Breast epithelium (tissue), 4 donors: ENCODE measurements at regions not wholly inside any gene's neighbourhood (a gene's known extent, or its start where the extent isn't known, plus 50 kb on each side); places are given as distances from the start of the nearest gene placed in this dataset.

Experiments
- DNase-seq, 2 donors: peaks; one replicate each; pipeline ENCODE4 v3.0.0-alpha.2; 2019; ENCODE audit warnings: low spot score in 2 of 2
- H3K27ac ChIP-seq, 2 donors: fragments of 200-600 bp; sonication (generic) in 1 of 2; one replicate each; pipeline ENCODE4 v1.5.1; 2016 to 2019; ENCODE audit warnings: mild to moderate bottlenecking in 1 of 2
- H3K27me3 ChIP-seq, 2 donors: fragments of 200-600 bp; sonication (generic) in 1 of 2; one replicate each; pipeline versions ENCODE4 v1.5.1 to v1.6.0; 2017 to 2019; ENCODE audit warnings: control low read depth in 1 of 2, mild to moderate bottlenecking in 1 of 2
- H3K36me3 ChIP-seq: fragments of 200-600 bp; one replicate; pipeline ENCODE4 v1.5.1; 2019
- H3K4me1 ChIP-seq, 2 donors: fragments of 200-600 bp; sonication (generic); one replicate each; pipeline ENCODE4 v1.5.1; 2016 to 2019; ENCODE audit warnings: control low read depth in 1 of 2
- H3K4me3 ChIP-seq, 3 donors: fragments of 200-600 bp; sonication (generic); 1 replicate in 2 of 3; 2 replicates in 1 of 3; pipeline ENCODE4 v1.5.1; 2016 to 2019; ENCODE audit warnings: mild to moderate bottlenecking in 3 of 3, moderate library complexity in 2 of 3
- H3K9me3 ChIP-seq, 2 donors: fragments of 200-600 bp; sonication (generic) in 1 of 2; one replicate each; pipeline ENCODE4 v1.5.1; 2016 to 2019; ENCODE audit warnings: control low read depth in 1 of 2
- CTCF ChIP-seq, 3 donors: fragments of 450-650 bp; IDR thresholded peaks; one replicate each; pipeline ENCODE4 v1.5.1; 2016 to 2017; ENCODE audit warnings: antibody characterized with exemption in 3 of 3, mild to moderate bottlenecking in 3 of 3, moderate library complexity in 3 of 3
- POLR2A ChIP-seq: fragments of 450-650 bp; IDR thresholded peaks from one replicate; pipeline ENCODE4 v1.6.1; 2016; ENCODE audit warnings: antibody characterized with exemption, mild to moderate bottlenecking, moderate library complexity
- POLR2AphosphoS5 ChIP-seq, 3 donors: sonication (generic); formaldehyde crosslinking; IDR thresholded peaks; one replicate each; pipeline ENCODE4 v1.6.1; 2017; ENCODE audit warnings: antibody characterized with exemption in 3 of 3
- intact Hi-C: fragments of 100-400 bp; cut with DNase I; formaldehyde crosslinking; loops from one replicate; pipeline ENCODE4 v1.15.1; 2023; ENCODE audit warnings: low total_unique reads

DNA sequence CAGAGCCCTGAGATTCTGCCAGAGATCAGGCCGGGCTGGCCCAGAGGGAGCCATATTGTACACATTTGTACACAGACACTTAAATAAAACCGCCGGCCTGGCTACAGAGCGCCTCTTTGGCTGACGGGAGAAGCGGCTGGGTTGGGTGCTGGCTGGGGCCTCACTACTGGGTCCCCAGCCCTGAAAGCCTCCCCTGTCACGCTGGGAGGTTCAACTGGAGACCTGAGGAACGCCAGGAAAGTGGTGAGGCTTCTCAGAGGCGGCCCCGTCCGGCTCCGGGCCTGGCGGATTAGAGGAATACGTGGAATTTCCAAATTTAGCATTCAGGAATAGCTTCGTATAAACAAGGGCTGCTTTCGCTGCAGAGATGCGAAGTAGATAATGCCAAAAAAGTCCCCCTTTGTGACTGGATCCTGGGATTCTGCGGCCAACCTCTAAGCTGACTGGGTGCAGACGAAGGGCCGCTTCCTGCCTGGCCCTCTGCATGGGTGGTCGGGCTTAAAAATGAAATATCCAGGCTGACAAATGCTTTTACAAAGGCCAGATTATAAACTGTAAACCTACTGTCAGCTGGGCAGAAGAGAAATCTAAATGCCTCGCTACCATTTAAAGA lies 252.4 kb downstream of the IRF8 start:
- no peaks in the 10 kb centered on the region for H3K9me3 ChIP-seq
- H3K4me3 ChIP-seq, result no peak overlapping the region
- no peaks in the 10 kb centered on the region for H3K4me1 ChIP-seq
- intact Hi-C loops, result no loop called here
- H3K36me3 ChIP-seq, result no peaks in the 10 kb centered on the region
- DNase-seq, result no peak
- no peak for TF ChIP-seq CTCF (IDR thresholded peaks at IDR 0.05)
- peaks cover 0 to 42% of the 10 kb centered on the region in 2 donors for H3K27me3 ChIP-seq
- H3K27ac ChIP-seq, result no peak overlapping the region

GRCh38 chr16:86156155-86156554 lies 257.2 kb downstream of the IRF8 start:
- H3K36me3 ChIP-seq, result no peaks in the 10 kb centered on the region
- no peak for TF ChIP-seq CTCF (IDR thresholded peaks at IDR 0.05)
- no peak for TF ChIP-seq POLR2A
- no peak for TF ChIP-seq POLR2AphosphoS5 (IDR thresholded peaks at IDR 0.05)
- intact Hi-C loops, result no loop called here

DNA sequence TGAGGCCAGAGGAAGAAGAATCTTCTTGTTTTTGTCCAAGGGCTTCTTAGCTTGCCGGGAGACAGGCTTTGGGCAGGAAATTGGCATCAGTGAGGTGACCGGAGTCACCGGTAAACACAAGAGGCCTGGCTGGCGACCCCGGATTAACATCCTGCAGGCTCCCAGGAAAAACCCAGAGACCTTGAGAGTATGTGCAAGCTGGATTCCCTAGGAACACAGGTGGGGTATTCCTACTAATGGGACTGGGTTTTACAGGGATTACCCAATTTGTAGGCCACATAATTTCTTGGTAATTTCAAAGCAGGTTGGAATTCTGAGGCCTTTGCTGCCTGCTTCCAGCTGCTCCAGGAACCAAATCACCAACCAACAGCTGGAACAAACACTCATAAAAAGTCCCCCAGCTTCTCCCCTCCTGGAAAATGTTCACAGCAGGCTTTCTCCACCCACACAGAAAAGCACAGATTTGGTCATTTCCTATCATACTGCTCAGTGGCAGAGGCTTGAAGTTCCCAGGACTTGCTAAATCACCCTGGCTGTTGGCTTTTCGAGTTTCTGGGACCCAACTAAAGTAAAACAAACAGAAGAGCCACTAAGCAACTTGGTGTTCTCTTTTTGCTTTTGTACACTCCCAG lies 258.8 kb downstream of the IRF8 start:
- no peaks in the 10 kb centered on the region for H3K4me1 ChIP-seq
- H3K27ac ChIP-seq, result no peak overlapping the region
- TF ChIP-seq POLR2A (no peak), CTCF (IDR thresholded peaks at IDR 0.05) (no peak), POLR2AphosphoS5 (IDR thresholded peaks at IDR 0.05) (no peak)
- intact Hi-C loops, result no loop called here
- DNase-seq, result no peak
- H3K4me3 ChIP-seq, result no peak overlapping the region
- peaks cover 0 to 14% of the 10 kb centered on the region in 2 donors for H3K27me3 ChIP-seq
- H3K9me3 ChIP-seq, result no peaks in the 10 kb centered on the region
- no peaks in the 10 kb centered on the region for H3K36me3 ChIP-seq

More at GRCh38 chr16:86156155-86156554, 257.2 kb downstream of the IRF8 start:
- Histone ChIP-seq H3K4me3 (no peak overlapping the region), H3K27me3 (peaks cover 0 to 22% of the 10 kb centered on the region in 2 donors), H3K9me3 (no peaks in the 10 kb centered on the region), H3K4me1 (no peaks in the 10 kb centered on the region), H3K27ac (no peak overlapping the region)
- no peak for DNase-seq

GRCh38 chr16:86158688-86159360 lies 259.9 kb downstream of the IRF8 start:
- intact Hi-C loops, result no loop called here
- H3K4me3 ChIP-seq, result no peak overlapping the region
- no peaks in the 10 kb centered on the region for H3K9me3 ChIP-seq
- no peaks in the 10 kb centered on the region for H3K4me1 ChIP-seq
- no peak for DNase-seq
- no peaks in the 10 kb centered on the region for H3K36me3 ChIP-seq
- no peak overlapping the region for H3K27ac ChIP-seq
- no peak for TF ChIP-seq CTCF (IDR thresholded peaks at IDR 0.05)
- no peak for TF ChIP-seq POLR2AphosphoS5 (IDR thresholded peaks at IDR 0.05)
- no peak for TF ChIP-seq POLR2A
- peaks cover 0 to 7% of the 10 kb centered on the region in 2 donors for H3K27me3 ChIP-seq

DNA sequence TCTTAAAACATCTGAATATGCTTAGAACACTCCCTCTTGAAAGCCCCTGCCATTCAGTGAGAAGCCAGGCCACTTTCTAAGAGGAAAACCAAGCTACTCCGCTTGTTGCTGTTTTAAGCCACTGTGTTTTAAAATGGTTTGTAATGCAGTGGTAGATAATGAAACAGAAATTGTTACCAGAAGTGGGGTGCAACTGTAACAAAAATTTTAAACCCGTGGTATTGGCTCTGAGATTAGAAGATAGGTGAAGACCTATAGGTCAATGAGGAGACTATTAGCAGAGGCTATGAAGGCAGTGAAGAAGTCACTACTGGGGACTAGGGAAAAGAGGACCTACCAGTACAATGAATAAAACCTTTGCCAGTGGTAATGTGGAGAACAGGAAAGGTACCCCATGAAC lies 266.5 kb downstream of the IRF8 start:
- no peak for DNase-seq
- Histone ChIP-seq H3K4me3 (no peak overlapping the region), H3K9me3 (peaks cover 0 to 17% of the 10 kb centered on the region in 2 donors), H3K27me3 (peaks cover 0 to 24% of the 10 kb centered on the region in 2 donors), H3K36me3 (no peaks in the 10 kb centered on the region), H3K27ac (no peak overlapping the region), H3K4me1 (no peaks in the 10 kb centered on the region)
- intact Hi-C loops, result no loop called here
- no peak for TF ChIP-seq CTCF (IDR thresholded peaks at IDR 0.05)
- no peak for TF ChIP-seq POLR2AphosphoS5 (IDR thresholded peaks at IDR 0.05)
- no peak for TF ChIP-seq POLR2A
